HG03521 (cell line): ENCODE measurements at regions not wholly inside any gene's neighbourhood (a gene's known extent, or its start where the extent isn't known, plus 50 kb on each side); places are given as distances from the start of the nearest gene placed in this dataset.
"Not testable (repeated sequence)": the region's sequence is repeated elsewhere in the genome, so short reads cannot be mapped to it uniquely, and the experiment has no call there.

Source experiments
- ATAC-seq: cut with Tn5 transposase; IDR thresholded peaks from one replicate; pipeline ENCODE4 v1.9.1; 2021; ENCODE audit warnings: mild to moderate bottlenecking, moderate library complexity; ENCODE audit not compliant: unreplicated experiment

DNA sequence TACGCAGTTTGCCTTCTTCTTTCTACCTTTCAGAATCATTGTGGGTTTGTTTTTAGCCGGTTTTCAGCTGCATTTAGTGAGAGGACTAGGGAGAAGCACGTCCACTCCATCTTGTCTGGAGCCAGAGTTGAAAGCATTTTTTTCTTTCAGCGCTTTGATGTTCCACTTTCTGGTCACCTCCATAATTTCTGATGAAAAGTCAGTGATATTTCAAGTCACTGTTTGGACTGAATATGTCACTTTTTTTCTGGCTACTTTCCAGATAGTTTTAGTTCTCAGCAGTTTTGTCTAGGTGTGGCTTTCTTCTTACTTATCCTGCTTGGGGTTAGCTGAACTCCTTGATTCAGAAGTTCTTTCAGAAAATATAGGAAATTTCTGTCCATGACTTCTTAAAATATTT is 123.9 kb upstream of the IER5L start:
- no peak for ATAC-seq

DNA sequence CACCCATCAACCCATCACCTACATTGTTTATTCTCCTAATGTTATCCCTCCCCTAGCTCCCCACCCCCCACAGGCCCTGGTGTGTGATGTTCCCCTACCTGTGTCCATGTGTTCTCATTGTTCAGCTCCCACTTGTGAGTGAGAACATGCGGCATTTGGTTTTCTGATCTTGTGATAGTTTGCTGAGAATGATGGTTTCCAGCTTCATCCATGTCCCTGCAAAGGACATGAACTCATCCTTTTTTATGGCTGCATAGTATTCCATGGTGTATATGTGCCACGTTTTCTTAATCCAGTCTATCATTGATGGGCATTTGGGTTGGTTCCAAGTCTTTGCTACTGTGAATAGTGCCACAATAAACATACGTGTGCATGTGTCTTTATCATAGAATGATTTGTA is 118.1 kb upstream of the IER5L start:
- not testable (repeated sequence) for ATAC-seq

DNA sequence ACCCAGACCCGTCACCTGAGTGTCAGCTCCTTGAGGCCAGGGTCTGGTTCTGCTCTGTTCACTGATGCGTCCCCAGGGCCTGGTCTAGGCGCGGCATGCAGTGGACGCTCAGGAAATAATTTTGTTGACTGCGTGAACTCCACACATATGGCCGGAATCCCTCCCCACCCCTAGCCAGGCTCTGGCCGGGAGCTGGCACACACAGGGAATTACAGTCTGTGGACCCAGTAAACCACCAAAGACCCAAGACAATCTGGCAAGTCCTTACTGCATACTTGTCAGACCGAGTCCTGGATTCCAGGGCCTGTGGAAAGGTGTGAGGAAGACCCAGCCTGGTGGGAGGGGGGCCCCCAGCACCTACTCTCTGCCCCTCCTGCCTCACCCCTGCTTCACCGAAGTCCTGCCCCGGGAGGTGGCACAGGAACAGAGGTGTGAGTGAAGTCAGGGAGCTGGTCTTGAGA is 113.0 kb upstream of the IER5L start:
- no peak for ATAC-seq

DNA sequence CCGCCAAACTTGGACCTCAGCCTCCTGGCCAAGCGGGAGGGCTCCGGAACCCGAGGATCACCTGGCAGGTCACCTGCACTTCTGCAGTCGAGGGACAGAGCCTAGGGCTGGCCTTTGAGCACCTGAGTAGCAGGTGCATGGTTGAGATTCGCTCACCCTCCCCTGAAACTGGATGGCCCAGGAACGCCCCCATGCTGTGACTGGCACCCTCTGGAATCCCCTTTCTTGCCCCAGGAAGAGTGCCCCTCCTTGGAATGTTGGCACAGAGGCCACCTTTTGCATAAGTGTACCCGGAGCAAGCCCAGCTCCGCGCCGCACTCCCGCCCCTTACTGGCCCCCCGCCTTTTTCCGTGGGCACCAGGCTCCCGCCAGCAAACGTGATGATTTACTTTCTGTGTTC is 112.5 kb upstream of the IER5L start:
- ATAC-seq = no peak

DNA sequence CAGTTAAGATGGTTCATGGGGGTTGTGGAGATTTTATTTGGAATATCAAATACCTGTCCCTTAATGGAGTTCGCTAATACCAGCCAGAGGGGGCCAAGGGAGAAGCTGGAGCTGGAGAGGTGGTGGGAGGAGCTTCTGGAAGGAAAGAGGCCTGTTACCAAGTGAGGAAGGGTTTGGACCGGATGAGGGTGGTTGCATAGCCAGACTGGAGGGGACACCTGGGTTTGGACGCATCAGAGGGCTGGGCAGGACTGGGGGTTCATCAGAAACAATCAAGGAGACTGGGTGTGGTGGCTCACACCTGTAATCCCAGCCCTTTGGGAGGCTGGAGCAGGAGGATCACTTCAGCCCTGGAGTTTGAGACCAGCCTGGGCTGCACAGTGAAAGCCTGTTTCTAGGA is 111.8 kb upstream of the IER5L start:
- ATAC-seq = no peak

DNA sequence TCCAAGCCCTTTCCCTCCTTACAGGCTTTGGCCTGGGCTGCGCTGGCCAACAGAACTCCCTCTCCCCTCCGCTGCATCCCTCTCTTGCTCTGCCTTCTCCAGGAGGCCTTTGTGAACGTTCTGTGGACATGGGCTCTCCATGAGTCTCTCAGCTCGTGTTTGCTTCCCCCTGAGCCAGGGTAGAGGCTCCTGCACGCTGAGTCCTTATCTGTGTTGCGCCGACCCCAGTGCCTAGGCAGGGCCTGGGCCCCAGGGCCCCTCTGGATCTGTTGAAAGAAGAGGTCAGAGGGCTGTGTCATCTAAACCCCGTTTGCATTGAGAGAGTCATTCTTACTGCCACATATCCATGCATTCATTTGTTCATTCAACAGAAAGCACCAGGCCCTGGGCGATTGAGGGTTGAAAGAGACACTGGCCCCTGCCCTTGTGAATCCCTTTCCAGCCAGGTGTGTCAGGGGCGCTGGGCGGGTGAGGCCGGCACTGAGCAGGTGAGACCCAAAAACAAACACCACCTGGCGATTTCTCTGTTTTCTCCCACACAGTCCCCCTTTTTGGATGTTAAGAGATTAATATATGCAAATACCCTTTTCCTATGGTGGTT is 111.2 kb upstream of the IER5L start:
- no peak for ATAC-seq

DNA sequence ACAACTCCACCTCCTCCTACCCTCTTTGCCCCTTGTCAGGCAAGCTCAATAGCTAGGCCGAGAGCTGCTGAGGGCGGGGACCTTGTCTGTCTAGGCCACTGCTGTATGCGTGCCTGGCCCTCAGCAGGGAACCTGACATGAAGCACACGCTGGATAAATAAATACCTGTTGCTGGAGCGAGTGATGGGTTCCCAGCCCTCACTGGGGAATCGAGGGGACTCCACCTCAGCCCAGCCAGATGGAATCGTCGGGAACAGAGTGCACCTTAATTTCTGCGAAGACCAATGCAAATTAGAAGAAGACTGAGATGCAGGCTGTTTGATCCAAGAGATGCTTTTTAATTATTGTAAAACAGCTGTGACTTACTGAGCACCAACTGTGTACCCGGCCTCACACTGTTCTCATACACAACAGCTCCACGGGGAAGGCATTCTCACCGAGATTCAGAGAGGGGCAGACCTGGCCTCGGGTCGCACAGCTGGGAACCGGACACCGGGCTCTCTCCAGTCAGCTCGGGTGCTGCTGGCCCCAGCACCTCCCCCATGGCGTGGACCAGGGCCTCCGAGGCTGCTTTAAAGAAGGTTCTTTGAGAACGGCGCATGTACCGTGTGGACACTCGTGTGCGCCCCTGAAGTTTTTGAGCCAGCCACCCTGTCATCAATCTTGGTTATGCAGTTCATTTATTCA is 109.7 kb upstream of the IER5L start:
- no peak for ATAC-seq

DNA sequence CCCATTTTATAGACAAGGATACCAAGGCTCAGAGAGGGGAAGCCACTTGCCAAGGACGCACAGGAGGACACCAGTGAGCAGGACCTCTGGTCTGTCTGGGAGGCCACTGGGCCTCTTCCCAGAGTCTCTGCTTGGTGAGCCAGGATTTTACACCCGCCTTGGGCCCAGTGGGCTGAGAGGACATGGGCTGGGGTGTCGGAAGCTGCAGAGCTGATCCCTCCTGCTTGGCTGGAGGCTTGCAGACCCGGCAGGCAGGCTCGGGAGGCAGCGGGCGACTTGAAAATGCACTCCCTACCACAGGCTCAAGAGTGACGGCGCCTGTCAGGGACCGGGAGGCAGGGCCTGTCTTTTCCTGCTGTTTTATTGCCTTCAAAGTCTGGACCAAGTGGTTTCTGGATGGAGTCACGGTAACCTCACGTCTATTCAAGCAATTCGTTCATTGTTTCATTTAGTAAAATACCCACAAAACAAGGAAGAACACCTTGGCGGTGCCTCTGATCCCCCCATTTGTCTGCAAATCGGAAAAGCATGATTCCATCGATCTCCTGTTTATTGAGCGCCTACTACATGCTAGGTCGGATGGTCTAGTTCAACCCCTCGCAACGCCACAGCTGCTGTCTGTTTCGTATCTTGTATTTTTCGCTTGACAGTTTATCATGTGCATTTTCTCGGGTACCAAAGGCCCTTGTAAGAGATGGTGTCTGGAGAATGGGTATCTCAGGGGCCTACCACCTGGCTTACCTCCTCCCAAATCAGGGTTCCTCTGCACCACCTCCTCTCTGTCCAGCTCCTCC is 108.1 kb upstream of the IER5L start:
- ATAC-seq = no peak

DNA sequence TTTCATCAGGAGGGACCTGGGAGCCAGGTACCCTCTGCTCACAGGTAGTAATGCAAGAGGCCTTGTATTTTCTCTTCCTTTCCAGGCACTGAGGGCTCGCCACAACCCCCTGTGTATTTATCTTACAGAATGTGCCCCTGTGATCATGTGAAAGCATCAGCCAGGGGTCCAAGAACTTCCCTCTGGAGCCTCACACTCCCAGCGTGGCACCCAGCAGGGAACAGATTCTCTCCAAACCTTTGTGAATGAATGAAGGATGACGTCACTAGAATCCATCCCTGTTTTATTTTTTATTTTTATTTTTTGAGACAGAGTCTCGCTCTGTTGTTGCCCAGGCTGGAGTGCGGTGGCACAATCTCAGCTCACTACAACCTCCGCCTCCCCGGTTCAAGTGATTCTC is 107.3 kb upstream of the IER5L start:
- no peak for ATAC-seq

DNA sequence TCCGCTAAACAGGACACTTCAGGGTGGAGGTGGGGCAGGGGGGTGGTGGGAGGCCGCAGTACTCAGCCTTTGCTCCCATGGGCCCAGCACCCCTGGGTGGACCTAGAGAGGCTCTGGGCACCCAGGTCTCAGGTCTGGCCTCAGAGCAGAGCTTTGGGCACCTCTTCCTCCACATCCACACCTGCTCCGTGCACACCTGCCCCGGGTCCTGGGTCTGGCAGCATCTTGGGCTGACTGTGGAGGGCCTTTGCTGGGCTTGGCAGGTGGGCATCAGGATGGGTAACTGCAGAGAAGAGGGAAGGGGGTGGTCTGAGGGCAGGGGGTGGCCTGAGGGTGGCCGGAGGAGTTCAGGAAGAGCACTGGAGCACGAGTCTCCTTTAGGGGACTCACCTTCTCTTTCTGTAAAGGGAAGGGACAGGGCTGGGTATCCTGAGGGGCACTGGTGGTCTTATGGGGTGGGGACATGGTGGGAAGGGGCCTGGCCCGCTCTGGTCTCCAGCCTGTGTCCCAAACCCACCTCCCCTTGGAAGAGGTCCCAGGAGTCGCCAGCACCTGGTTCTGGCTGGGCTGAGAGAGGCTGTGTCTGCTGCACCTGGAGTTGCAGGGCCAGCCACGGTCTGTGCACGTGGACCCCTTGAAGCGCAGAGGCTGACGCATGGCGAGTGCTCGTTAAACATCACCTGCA is 106.7 kb upstream of the IER5L start:
- no peak for ATAC-seq

DNA sequence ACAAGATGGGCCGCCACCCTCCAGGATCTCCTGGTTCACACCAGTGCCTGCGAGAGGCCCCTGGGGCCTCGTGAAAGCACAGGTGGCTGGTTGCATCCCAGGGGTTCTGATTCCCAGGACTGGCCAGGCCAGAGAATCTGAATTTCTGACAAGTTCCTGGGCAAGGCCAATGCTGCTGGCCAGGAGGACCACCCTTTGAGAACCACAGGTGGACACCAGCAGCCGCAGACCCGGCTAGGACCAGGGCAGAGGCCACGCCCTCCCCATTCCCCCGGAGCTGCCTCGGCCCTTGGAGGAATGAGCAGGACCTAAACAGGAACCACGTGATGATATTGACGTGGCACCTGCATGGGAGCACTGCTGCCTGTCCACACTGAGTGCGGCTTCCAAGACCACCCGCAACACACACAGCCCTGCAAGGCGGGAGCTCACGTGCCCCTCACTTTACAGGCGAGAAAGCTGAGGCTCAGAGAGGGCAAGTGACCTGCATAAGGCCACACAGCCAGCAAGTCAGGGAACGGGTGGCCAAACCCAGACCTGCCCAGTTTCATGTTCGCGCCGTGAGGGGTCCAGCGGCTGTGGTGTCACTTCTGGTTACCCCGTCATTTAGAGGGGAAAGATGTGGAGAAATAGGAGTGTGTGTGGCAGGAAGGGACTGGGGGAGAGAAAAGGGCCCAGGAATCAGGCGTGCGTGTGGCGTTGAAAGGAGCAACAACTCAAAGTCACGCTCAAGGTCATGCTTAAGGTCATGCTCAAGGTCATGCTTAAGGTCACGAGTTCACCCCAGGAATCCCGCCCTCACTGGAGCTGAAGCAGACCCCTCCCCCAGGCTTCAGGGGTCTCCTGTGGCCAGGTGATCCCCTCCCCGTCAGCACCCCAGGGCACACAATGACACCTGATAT is 105.9 kb upstream of the IER5L start:
- ATAC-seq = no peak

DNA sequence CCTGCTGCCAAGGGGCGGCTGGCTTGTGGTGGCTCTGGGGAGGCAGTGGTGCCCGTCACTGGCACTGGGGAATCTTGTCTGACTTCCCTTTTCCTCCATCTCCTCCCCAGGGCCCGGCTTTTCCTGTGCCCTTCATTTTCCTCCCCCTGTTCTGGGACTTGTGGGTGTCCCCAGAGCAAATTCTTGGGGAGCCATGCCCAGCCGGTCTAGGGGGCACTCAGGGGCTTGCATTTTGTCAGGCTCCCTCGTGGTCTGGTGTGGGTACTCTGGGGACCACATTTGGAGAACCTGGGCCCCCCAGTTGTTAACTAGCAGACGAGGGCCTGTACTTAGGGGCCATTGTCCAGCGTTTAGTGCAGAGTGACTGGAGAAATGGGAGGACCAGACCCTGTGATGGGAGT is 105.2 kb upstream of the IER5L start:
- no peak for ATAC-seq

DNA sequence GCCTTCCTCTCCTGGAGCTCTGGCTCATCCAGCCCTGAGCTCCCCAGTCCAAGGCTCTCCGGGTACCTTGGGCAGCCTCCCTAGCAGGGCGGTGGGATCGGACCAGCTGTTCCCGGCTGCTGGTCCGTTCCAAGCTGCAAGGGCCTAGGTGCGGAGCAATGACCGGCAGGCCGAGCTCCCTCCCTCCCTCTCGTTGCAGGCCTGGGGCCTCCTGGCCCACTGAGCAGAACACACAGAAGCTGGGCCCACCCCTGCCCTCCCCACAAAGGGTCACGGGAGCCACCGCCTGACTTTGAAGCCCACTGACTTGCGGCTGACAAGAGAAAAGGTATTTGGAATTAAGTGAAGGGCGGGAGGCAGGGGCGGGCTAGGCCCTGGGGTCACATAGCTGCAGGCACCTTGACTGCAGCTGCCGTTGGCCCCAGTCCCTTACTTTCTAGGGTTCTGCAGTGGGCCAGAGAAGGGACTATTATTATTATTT is 104.7 kb upstream of the IER5L start:
- no peak for ATAC-seq

DNA sequence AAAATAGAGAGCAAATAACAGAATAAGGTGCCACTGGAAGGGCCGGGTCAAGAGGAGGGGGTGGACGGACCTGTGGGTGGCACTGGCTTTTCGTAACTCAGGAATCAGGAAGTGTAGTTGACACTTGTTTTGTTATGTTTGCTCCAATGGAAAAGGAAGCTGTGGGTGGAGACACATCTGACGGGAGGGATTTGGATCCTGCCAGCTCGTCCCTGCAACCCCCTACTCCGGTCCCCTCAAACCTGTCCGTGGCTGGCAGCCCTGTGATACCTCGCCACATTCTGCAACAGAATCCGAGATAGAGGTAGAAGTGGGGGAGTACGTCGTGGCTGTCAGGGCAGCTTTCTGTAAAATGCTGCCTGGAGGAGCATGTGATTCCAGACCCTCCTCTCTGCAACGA is 104.2 kb upstream of the IER5L start:
- ATAC-seq = no peak

DNA sequence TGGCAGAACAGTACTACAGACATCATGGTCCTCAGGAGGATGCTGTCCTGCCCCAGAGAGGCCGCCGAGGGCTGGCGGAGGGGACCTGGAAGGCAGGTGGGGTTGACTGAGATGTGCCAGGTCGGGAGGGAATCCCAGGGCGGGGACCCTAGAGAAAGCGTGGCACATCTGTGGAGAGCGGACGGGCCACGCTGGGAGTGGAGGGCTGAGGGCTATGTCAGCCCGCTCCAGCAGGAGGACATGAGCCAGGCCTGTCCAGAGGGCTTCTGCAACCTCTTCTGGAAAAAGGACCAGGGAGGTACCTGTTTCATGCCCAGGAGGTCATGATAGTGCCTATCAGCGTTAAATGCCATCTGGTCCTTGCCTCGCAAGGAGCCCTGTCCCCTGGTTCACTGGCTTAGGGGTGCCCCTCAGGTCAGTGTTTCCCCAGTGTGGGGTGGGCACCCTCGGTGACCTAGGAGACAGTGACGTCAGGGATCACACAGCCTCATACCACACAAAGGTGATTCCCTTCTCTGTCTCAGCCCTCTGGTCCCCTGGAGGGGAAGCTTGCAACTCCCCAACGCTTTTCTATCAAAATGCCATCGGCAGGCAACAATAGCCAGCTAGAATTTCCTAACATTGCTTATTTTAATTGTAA is 103.6 kb upstream of the IER5L start:
- ATAC-seq = no peak

DNA sequence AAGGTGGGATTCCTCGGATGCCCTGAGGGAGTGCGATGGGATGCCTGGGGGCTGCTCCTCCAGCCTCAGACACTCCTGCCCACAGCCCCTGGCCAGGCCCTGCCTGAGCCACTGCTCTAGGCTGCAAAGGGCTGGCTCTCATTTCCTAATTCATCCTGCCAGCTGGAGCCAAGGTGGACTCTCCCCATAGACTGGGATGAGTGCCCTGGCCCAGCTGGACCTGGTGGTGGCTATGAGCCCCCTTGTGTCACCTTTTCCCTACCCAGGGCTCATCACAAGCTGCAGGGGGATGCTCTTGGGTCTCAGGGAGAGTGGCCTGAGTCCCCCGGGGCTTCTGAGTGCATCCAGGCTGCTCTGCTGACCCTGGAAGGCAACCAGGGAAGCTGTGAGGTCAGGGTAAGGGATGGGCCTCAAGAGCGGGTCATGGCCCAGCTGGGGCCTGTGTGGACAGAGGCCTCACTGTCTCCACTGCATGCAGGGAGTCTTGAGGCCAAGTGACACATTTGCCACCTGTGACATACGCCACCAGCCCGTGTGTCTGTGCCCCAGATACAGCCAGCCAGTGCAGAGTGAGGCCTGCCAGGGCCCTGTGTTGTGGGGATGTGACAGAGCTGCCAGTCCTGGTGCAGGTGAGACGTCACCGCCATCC is 102.7 kb upstream of the IER5L start:
- no peak for ATAC-seq

DNA sequence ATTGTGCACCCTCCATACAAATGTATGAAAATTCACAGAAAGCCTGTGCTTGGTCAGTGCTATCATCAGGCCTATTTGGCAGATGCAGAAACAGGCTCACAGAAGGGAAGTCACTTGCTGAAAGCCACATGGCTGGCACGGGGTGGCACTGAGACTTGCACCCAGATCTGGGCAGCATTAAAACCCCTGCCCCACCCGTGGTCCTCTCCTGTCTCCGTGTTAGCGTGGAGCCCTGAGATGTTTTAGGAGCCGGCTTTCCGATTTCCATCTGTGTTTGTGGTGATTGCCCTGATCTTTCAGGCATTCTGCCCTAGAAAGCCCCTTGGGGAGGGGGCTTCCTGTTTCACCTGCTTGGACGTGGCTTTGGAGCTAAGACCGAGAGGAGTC is 102.2 kb upstream of the IER5L start:
- ATAC-seq = no peak

DNA sequence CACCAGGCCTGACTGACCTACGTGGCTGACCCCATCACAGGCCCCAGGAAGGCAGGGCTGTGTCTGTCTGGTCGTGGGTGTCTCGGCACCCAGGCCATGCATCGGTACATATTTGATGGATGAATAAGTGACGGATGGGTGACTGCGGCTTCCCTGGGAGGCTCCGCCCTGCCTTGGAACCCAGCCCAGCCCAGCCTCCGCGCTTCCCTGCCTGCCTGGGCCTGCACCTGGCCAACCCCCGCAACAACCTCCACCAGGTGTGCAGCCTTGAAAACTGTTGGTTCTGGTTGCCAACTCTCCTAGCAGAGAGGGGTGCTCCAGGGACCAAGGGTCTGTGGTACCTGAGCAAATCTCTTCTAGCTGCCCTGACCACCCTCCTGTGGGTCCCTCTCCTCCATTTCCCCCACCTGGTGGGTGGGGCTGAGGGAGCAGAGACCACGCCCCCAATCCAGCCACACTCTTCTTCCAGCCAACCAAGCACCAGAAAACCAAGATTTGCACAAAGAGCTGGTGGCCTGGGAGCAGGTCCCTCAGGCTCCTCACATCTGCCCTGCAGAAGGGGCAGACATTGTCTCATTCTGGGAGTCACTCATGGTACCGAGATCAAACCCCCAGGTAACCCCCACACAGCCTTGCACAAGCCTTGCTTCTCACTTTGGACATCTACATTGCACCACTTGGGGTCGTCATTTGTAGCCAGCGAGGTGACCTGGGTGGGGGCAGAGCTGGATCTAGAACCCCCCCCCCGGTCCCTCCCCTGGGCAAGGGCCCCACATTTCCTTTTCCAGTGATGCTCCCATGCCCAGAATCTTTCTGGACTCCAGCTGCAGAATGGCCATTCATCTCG is 100.6 kb upstream of the IER5L start:
- ATAC-seq = no peak
